Neural cell (in vitro differentiated cells): ENCODE measurements at regions not wholly inside any gene's neighbourhood (a gene's known extent, or its start where the extent isn't known, plus 50 kb on each side); places are given as distances from the start of the nearest gene placed in this dataset.
"Not testable (repeated sequence)": the region's sequence is repeated elsewhere in the genome, so short reads cannot be mapped to it uniquely, and the experiment has no call there.

ENCODE experiments used
- H2AFZ ChIP-seq: fragments of 200-600, 300-800 bp; sonication (generic), shearing (Covaris generic); 2 replicates; pipeline ENCODE4 v1.6.0; 2014; ENCODE audit warnings: low read depth, mild to moderate bottlenecking, antibody characterized with exemption, low read length, moderate library complexity
- H3F3A ChIP-seq: fragments of 200-600 bp; shearing (Covaris generic); 2 replicates; pipeline ENCODE4 v1.6.1; 2016; ENCODE audit warnings: mild to moderate bottlenecking, moderate library complexity, mixed read lengths, antibody characterized with exemption, low read length; ENCODE audit not compliant: insufficient read depth, poor library complexity, severe bottlenecking
- H3K27ac ChIP-seq: fragments of 200-600, 300-800 bp; sonication (generic), shearing (Covaris generic); 2 replicates; pipeline ENCODE4 v1.5.1; 2014; ENCODE audit warnings: mild to moderate bottlenecking, low read length, moderate library complexity
- H3K27me3 ChIP-seq: fragments of 300-800, 200-600 bp; sonication (generic), shearing (Covaris generic); 2 replicates; pipeline ENCODE4 v1.6.0; 2014; ENCODE audit warnings: mild to moderate bottlenecking, low read depth, low read length, moderate library complexity; ENCODE audit not compliant: insufficient read depth
- H3K36me3 ChIP-seq: fragments of 300-800, 200-600 bp; sonication (generic), shearing (Covaris generic); 2 replicates; pipeline ENCODE4 v1.5.1; 2014; ENCODE audit warnings: mild to moderate bottlenecking, antibody characterized with exemption, low read length, moderate library complexity; ENCODE audit not compliant: insufficient read depth
- H3K4me2 ChIP-seq: fragments of 300-800, 200-600 bp; sonication (generic), shearing (Covaris generic); 2 replicates; pipeline ENCODE4 v1.6.0; 2014; ENCODE audit warnings: mild to moderate bottlenecking, low read length
- H3K4me3 ChIP-seq: fragments of 300-800, 200-600 bp; sonication (generic), shearing (Covaris generic); 2 replicates; pipeline ENCODE4 v1.5.1; 2014; ENCODE audit warnings: mild to moderate bottlenecking, low read length, moderate library complexity
- H3K79me2 ChIP-seq: fragments of 200-600 bp; shearing (Covaris generic); replicated peaks from 2 replicates; pipeline ENCODE4 v1.6.0; 2014; ENCODE audit warnings: mild to moderate bottlenecking, low read length, moderate library complexity; ENCODE audit not compliant: insufficient read depth
- H3K9ac ChIP-seq: fragments of 300-800, 200-600 bp; sonication (generic), shearing (Covaris generic); 2 replicates; pipeline ENCODE4 v1.6.1; 2016; ENCODE audit warnings: mild to moderate bottlenecking, low read length, mixed read lengths
- H3K9me2 ChIP-seq: fragments of 200-600 bp; shearing (Covaris generic); 2 replicates; pipeline ENCODE4 v1.6.1; 2016; ENCODE audit warnings: mild to moderate bottlenecking, low read length, mixed read lengths; ENCODE audit not compliant: insufficient read depth
- H3K9me3 ChIP-seq: fragments of 200-600, 300-800 bp; sonication (generic), shearing (Covaris generic); 2 replicates; pipeline ENCODE4 v1.6.1; 2016; ENCODE audit warnings: mild to moderate bottlenecking, mixed run types, low read length, moderate library complexity, mixed read lengths
- H4K20me1 ChIP-seq: fragments of 200-600 bp; shearing (Covaris generic); 2 replicates; pipeline ENCODE4 v1.6.1; 2016; ENCODE audit warnings: mild to moderate bottlenecking, mixed run types; ENCODE audit not compliant: insufficient read depth
- CTCF ChIP-seq: fragments of 450-650 bp; IDR thresholded peaks from 2 replicates; pipeline ENCODE4 v1.5.1; 2014; ENCODE audit warnings: antibody characterized with exemption, mild to moderate bottlenecking, moderate library complexity; ENCODE audit not compliant: poor library complexity, severe bottlenecking
- EP300 ChIP-seq: fragments of 450-650 bp; conservative IDR thresholded peaks from 2 replicates; pipeline ENCODE4 v1.6.1; 2014; ENCODE audit warnings: antibody characterized with exemption, mild to moderate bottlenecking, moderate library complexity; ENCODE audit not compliant: poor library complexity, severe bottlenecking
- EZH2 ChIP-seq: fragments of 200-600, 300-800 bp; shearing (Covaris generic), sonication (generic); IDR thresholded peaks from 2 replicates; pipeline ENCODE4 v1.6.1; 2014; ENCODE audit warnings: antibody characterized with exemption, low read length, borderline replicate concordance, mild to moderate bottlenecking; ENCODE audit not compliant: insufficient read depth, poor library complexity, severe bottlenecking
- MXI1 ChIP-seq: fragments of 450-650 bp; conservative IDR thresholded peaks from 2 replicates; pipeline ENCODE4 v1.6.1; 2014; ENCODE audit warnings: antibody characterized with exemption, mild to moderate bottlenecking; ENCODE audit not compliant: poor library complexity, severe bottlenecking
- POLR2AphosphoS5 ChIP-seq: IDR thresholded peaks from 2 replicates; pipeline ENCODE4 v1.6.1; 2012
- RAD21 ChIP-seq: fragments of 450-650 bp; conservative IDR thresholded peaks from 2 replicates; pipeline ENCODE4 v1.6.1; 2014; ENCODE audit warnings: antibody characterized with exemption, mild to moderate bottlenecking, moderate library complexity
- SMC3 ChIP-seq: fragments of 450-650 bp; conservative IDR thresholded peaks from 2 replicates; pipeline ENCODE4 v1.6.1; 2014; ENCODE audit warnings: antibody characterized with exemption, mild to moderate bottlenecking, moderate library complexity; ENCODE audit not compliant: poor library complexity
- TAF1 ChIP-seq: IDR thresholded peaks from 2 replicates; pipeline ENCODE4 v1.6.1; 2012; ENCODE audit warnings: low read depth
- TF ChIP-seq, protein P1 (sequence below): IDR thresholded peaks from 2 replicates; pipeline ENCODE4 v1.6.1; 2012; ENCODE audit warnings: borderline replicate concordance

- no peaks in the 10 kb centered on the region for H3K79me2 ChIP-seq
- no peaks in the 10 kb centered on the region for H3K9me2 ChIP-seq
- TF ChIP-seq MXI1 (no peak), POLR2AphosphoS5 (no peak), EZH2 (no peak), SMC3 (no peak), RAD21 (no peak)
- TF ChIP-seq, protein P1, sequence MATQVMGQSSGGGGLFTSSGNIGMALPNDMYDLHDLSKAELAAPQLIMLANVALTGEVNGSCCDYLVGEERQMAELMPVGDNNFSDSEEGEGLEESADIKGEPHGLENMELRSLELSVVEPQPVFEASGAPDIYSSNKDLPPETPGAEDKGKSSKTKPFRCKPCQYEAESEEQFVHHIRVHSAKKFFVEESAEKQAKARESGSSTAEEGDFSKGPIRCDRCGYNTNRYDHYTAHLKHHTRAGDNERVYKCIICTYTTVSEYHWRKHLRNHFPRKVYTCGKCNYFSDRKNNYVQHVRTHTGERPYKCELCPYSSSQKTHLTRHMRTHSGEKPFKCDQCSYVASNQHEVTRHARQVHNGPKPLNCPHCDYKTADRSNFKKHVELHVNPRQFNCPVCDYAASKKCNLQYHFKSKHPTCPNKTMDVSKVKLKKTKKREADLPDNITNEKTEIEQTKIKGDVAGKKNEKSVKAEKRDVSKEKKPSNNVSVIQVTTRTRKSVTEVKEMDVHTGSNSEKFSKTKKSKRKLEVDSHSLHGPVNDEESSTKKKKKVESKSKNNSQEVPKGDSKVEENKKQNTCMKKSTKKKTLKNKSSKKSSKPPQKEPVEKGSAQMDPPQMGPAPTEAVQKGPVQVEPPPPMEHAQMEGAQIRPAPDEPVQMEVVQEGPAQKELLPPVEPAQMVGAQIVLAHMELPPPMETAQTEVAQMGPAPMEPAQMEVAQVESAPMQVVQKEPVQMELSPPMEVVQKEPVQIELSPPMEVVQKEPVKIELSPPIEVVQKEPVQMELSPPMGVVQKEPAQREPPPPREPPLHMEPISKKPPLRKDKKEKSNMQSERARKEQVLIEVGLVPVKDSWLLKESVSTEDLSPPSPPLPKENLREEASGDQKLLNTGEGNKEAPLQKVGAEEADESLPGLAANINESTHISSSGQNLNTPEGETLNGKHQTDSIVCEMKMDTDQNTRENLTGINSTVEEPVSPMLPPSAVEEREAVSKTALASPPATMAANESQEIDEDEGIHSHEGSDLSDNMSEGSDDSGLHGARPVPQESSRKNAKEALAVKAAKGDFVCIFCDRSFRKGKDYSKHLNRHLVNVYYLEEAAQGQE: no peak
- H3K9ac ChIP-seq: no peak overlapping the region
- H3K4me3 ChIP-seq: no peak overlapping the region
- no peak overlapping the region for H3K27ac ChIP-seq
- no peaks in the 10 kb centered on the region for H3K27me3 ChIP-seq
- H3K36me3 ChIP-seq: no peaks in the 10 kb centered on the region
- no peaks in the 10 kb centered on the region for H4K20me1 ChIP-seq
- no peak overlapping the region for H2AFZ ChIP-seq
- no peak overlapping the region for H3K4me2 ChIP-seq
- H3K9me3 ChIP-seq: no peaks in the 10 kb centered on the region
- no peaks in the 10 kb centered on the region for H3F3A ChIP-seq
Measured at GRCh38 chr6:142648526-142648925, 296.4 kb downstream of the HIVEP2 start.

DNA sequence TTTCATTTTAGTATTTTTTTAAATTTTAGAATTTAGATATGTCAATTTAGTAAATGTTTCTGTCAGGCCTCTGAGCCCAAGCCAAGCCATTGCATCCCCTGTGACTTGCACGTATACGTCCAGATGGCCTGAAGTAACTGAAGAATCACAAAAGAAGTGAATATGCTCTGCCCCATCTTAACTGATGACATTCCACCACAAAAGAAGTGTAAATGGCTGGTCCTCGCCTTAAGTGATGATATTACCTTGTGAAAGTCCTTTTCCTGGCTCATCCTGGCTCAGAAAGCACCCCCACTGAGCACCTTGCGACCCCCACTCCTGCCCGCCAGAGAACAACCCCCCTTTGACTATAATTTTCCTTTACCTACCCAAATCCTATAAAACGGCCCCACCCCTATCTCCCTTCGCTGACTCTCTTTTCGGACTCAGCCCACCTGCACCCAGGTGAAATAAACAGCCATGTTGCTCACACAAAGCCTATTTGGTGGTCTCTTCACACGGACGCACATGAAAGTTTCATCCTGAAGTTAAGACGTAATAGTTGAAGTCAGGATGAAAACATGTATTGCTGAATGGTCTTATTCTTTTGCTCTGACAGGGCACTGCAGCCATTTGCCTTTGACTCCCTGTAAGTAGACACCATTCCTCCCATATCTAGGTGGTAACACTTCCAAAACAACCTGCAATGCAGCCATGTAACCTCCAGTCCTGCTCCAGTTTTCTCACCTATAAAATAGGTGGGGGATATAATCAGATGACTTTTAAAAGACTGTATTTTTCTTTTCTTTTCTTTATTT is 295.3 kb downstream of the HIVEP2 start:
- H3K9me2 ChIP-seq, H3K4me2 ChIP-seq, H2AFZ ChIP-seq, H3K4me3 ChIP-seq, H3K9me3 ChIP-seq, H3F3A ChIP-seq, H3K27me3 ChIP-seq, H4K20me1 ChIP-seq, H3K79me2 ChIP-seq, H3K36me3 ChIP-seq, H3K9ac ChIP-seq, H3K27ac ChIP-seq: not testable (repeated sequence)

DNA sequence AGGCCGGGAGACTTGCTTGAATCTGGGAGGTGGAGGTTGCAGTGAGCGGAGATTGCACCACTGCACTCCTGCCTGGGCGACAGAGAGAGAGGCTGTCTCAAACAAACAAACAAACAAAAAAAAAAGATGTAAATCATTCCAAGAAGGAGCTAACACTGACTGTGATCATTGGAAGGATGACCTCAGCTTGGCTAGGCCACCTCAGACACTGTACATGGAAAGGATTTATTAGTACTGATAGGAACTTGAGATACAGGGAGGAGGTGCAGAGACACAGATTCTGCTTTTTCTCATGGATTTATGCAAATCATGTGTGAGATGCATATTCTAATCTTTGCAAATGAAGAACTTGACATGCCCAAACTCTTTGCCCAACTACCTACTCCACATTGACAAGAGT is 293.6 kb downstream of the HIVEP2 start:
- H2AFZ ChIP-seq: no peak overlapping the region
- no peaks in the 10 kb centered on the region for H3K9me2 ChIP-seq
- no peaks in the 10 kb centered on the region for H4K20me1 ChIP-seq
- no peak for TF ChIP-seq MXI1
- no peak for TF ChIP-seq POLR2AphosphoS5
- no peak for TF ChIP-seq TAF1
- no peak for TF ChIP-seq EP300
- TF ChIP-seq, protein P1: no peak
- TF ChIP-seq RAD21: no peak
- no peak for TF ChIP-seq SMC3
- no peak for TF ChIP-seq EZH2
- TF ChIP-seq CTCF: no peak
- H3K4me3 ChIP-seq: no peak overlapping the region
- no peak overlapping the region for H3K9ac ChIP-seq
- no peaks in the 10 kb centered on the region for H3K9me3 ChIP-seq
- H3K4me2 ChIP-seq: no peak overlapping the region
- no peaks in the 10 kb centered on the region for H3K36me3 ChIP-seq
- no peaks in the 10 kb centered on the region for H3F3A ChIP-seq
- H3K27me3 ChIP-seq: no peaks in the 10 kb centered on the region
- no peaks in the 10 kb centered on the region for H3K79me2 ChIP-seq
- no peak overlapping the region for H3K27ac ChIP-seq
